Stimulated activated CD8-positive, alpha-beta memory T cell treated with anti-CD3 and anti-CD28 coated beads, Interleukin-12 subunit alpha, Interleukin-12 subunit beta, amount 100 ng/mL, for 1 hour (primary cell): ENCODE measurements at regions not wholly inside any gene's neighbourhood (a gene's known extent, or its start where the extent isn't known, plus 50 kb on each side); places are given as distances from the start of the nearest gene placed in this dataset.
"Not testable (repeated sequence)": the region's sequence is repeated elsewhere in the genome, so short reads cannot be mapped to it uniquely, and the experiment has no call there.

Experiments
- DNase-seq: peaks from one replicate; pipeline ENCODE4 v3.0.0-alpha.2; 2020; ENCODE audit warnings: low read depth

DNA sequence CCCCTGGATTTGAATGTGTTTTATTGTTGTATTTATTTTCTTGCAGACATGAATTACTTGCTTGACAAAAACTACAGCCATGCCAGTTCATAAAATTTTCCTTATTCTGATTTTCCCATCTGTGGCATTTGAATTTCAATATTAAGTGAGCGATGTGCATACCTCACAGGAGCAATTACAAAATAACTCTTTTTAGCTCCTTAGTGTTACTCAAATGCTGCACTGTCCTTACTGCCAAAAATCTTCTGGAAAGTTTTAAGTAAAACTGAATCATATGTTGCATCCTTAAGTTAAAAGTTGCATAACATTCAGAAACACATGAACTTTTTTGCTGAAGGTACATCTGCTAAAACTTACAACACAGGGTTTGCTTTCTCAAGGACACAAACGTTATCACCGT is 120.1 kb downstream of the OR4M2 start:
- DNase-seq = not testable (repeated sequence)

DNA sequence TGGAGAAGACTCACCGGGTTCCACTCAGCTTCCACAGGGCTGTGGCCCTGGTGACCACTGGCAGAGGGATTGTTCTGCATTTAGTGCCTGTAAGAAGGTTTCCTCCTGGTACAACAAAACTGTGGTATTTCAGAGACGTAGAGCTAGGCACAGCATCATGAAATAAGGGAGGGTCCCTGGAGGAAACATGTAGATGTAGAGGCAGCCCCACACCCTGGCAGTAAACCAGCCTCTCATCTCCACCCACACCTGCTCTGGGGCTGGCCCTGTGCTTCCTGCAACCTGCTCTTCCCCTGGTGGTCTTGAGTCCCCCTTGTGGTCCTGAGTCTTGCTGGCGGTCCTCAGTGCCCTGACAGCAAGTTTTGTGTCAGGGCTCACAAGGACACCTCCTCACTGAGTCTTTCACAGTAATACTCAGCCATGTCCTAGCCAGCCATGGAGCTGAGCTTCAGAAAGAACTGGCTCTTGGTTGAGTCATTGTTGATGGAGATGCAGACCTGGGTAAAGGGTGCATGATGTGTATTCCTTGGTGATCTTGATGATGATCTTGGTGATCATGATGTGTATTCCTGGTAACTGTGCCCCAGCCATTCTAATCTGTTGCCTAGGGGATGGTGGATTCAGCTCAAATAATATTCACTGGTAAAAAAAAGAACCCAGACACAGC is 121.8 kb downstream of the OR4M2 start:
- DNase-seq = not testable (repeated sequence)

- DNase-seq = not testable (repeated sequence)
Measured at GRCh38 chr15:22203208-22203607, 122.9 kb downstream of the OR4M2 start.

DNA sequence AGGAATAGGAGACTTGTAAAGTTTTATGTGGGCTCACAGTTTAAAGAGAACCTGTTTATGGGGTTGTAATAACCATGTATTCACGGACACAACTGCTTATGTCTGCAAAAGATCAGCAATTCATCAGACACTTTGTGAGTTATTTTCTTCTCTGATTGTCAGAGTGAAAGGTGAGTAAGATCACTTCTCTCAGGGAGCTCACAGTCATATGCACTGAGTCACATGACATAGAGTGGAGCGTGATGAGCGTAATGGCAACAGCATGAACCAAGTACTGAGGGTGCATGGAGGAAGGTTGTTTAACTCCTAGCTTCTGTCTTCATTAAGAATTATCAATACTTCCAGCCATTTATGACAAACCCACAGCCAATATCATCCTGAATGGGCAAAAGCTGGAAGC is 128.8 kb downstream of the OR4M2 start:
- not testable (repeated sequence) for DNase-seq

DNA sequence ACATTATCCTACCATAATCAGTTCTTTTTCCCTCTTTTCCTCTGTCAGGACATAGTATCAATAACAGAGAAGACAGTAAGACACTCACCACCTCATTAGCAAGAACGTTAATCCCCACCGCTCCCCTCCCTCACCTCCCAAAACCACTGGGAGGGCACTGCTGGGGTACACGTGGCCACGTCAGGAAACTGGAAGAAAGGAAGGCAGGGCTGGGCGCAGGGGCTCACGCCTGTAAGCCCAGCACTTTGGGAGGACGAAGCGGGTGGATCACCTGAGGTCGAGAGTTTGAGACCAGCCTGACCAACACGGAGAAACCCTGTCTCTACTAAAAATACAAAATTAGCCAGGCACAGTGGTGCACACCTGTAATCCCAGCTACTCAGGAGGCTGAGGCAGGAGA is 142.3 kb downstream of the OR4M2 start:
- not testable (repeated sequence) for DNase-seq

DNA sequence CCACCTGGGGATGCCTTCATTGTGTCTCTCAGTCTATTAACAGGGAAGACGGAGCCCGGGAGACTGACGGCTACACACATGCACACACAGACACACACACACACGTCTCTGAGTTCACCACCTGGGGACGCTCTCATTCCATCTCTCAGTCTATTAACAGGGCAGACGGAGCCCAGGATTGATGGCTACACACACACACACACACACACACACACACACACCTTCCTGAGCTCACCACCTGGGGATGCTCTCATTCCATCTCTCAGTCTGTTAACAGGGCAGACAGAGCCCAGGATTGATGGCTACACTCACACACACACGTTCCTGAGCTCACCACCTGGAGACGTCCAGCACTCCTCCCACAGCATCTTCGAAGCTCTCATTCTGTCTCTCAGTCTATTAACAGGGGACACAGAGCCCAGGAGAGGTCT is 143.9 kb downstream of the OR4M2 start:
- no peak for DNase-seq

DNA sequence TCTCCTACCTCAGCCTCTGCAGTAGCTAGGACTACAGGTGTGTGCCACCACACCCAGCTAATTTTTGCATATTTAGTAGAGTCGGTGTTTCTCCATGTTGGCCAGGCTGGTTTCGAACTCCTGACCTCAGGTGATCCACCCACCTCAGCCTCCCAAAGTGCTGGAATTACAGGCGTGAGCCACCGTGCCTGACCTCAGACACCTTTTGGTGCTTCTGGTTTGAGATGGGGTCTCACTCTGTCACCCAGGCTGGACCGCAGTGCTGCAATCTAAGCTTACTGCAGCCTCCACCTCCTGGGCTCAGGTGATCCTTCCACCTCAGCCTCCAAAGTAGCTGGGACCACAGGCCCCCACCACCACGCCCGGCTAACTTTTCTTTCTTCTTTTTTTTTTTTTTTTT is 144.6 kb downstream of the OR4M2 start:
- not testable (repeated sequence) for DNase-seq

DNA sequence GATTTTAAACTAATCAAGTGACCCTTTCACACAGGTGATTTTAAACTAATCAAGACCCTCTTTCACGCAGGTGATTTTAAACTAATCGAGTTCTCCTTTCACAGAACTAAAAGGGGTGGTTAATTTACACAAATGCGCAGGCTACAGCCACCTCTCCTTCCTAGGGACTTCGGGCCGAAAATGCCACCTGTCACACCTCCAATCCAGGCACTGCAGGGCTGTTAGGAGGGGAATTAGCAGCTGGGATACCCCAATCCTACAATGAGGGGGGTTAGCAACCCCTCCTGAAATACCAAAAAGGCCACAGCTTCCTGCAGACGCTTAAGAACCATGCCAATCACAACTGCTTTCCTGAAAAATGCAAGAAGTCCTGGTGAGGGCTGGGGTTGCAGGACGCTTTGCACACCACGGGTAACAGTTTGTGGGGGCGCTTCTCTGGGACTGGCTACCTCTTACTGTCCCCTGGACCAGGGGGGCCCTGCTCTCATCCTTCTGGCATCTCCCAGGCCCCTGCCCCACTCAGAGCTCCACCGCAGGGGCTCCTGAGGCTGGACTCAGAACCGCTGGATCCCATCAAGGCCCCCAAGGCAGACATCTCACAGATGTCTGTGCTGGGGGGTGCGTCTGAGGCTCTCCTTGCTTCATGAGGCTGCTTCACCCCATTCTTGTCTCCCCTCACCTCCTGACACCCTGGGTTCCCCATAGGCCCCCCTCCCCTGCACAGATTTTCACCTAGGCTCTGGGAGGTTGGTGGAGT is 145.9 kb downstream of the OR4M2 start:
- no peak for DNase-seq

GRCh38 chr15:22227411-22228100 is 147.2 kb downstream of the OR4M2 start:
- DNase-seq = no peak

DNA sequence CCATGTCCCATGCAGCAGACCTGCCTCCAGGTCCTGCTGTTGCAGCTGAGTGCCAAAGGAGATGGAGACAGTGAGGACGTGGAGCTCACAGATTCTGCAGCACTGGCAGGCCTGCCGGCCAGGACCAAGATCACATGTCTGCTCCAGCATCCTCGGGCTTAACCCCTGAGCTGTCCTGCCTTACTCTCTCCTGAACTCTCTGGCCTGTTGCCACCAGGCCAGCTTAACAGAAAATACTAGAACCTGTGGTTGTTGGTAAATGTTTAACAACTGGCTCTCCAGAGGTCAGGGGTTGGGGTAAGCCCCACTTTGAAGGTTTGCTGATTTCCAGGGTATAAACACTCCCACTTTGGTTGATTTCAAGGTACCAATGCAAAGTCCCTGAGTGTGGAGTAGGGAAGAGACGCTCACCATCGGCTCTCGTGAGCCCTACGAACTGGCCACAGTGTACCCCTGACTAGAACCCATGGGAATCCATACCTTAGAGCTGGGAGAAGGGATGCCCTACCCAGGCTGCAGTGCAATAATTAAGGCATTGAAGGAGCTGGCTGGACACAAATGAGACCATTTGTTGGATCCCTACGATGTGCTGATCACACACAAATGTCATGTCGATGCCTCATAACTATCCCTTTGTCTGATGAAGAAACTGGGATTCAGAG is 147.9 kb downstream of the OR4M2 start:
- no peak for DNase-seq

- no peak for DNase-seq
Measured at GRCh38 chr15:22229990-22230819, 149.9 kb downstream of the OR4M2 start.

DNA sequence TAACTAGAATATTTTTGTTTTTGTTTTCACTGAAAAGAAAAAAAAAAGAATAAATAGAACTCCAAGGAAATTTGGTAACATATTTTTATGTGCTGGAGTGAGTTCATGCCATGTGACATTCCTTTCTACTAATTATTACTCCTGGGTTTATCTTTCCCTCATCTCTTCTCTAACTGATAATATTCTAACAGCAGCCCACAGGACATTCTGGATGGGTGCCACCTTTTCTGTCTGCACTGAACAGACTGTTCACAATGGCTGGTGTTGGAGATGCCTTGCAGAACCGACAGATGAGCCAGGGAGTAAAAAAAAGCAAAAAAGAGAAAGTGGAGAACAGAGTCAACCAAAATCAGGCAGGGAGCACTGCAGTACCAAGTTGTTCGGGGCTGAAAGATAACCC is 151.3 kb downstream of the OR4M2 start:
- DNase-seq = no peak

GRCh38 chr15:22232675-22233074 is 152.3 kb downstream of the OR4M2 start:
- no peak for DNase-seq

DNA sequence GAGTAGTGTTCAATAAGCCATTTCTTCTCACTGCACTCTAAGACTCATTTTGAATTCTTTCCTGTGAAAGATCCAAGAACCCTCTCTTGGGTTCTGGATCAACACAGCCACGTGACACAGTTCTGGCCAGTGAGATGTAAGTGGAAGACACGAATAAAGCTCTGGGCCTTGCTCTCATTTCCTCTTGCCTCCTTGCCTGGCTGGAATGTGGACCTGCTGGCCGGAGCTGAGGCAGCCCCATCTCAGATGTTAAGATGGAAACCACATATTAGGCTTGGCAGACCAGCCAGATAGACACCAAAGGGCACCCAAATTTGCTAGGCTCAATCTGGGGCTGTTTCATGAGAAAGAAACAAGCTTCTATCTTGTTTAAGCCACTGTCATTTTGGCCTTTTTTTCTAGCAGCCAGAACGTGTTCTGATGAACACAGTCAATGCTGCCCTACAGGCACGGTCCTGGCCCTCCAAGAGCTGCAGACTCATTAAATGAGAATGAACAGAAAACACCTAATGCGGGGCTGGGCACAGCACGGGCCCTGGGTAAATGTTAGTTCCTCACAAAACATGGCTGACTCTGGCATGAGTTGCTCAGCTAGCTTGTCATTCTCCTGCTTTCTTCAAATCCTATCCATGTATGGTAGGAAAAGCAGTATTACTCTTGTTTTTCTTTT is 155.1 kb downstream of the OR4M2 start:
- DNase-seq = not testable (repeated sequence)

GRCh38 chr15:22236469-22236868 is 156.1 kb downstream of the OR4M2 start:
- DNase-seq = no peak

DNA sequence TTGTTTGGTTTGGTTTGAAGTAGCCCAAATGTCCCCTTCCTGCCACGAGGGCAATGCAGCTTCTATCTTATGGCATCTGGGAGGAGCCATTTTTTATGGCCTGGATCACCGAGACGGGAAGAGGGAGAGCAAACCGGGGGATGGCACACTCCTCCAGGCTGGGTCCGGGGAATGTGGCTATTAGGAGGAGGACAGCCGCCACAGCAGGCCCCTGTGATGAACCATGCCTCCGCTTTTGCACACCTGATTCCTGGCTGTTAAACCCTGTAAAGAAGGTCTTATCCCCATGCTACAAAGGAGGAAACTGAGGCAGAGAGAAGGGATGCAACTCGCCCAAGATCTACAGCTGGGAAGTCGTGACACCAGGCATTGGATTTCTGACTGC is 157.6 kb downstream of the OR4M2 start:
- no peak for DNase-seq

GRCh38 chr15:22238276-22238958 is 158.1 kb downstream of the OR4M2 start:
- DNase-seq = not testable (repeated sequence)

GRCh38 chr15:22238959-22239805 is 158.9 kb downstream of the OR4M2 start:
- DNase-seq = not testable (repeated sequence)

GRCh38 chr15:22239806-22240180 is 159.5 kb downstream of the OR4M2 start:
- DNase-seq = no peak

- DNase-seq = no peak
Measured at GRCh38 chr15:22240403-22240802, 160.1 kb downstream of the OR4M2 start.
